ENCODE measurements at regions not wholly inside any gene's neighbourhood (a gene's known extent, or its start where the extent isn't known, plus 50 kb on each side); places are given as distances from the start of the nearest gene placed in this dataset.

DNA sequence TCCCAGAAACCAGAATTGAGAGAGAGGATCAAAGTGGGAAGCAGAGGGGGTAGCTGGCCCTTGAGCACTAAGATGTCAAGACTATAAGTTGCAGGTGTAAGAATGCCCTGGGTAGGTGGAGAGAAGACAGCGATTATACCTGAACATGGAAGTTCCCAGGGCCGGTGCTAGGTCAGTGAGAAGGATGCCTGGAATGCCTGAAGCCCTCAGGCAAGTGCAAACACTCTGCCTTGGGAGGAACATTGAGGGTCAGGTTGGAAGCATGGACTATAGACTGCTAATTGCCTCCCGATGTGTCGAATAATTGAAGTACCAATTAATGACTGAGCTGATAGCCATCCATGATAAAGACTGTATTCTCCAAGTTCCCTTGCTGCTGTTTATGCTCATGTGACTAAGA, 185.5 kb downstream of the DMRT2 start:
- no peak overlapping the region for H3K27ac ChIP-seq (ENCODE audit: low read depth)
- no peak overlapping the region for H3K4me3 Mint-ChIP-seq
- H3K9me3 Mint-ChIP-seq = peaks cover 8% of the 10 kb centered on the region; the same call in 1 of the 3 replicates
- no peaks in the 10 kb centered on the region for H3K36me3 ChIP-seq (ENCODE audit: insufficient read depth)
- H3K27me3 ChIP-seq (ENCODE audit: insufficient read depth) = no peaks in the 10 kb centered on the region
- ATAC-seq (peak; percentile 41; the same call in 2 of the 3 replicates), DNase-seq (ENCODE audit: low spot score) (no peak)
- H3K36me3 Mint-ChIP-seq (ENCODE audit: low read depth) = peaks cover 4% of the 10 kb centered on the region; the same call in 1 of the 3 replicates
- H3K4me3 ChIP-seq = no peak overlapping the region
- no peaks in the 10 kb centered on the region for H3K79me2 ChIP-seq (replicated peaks; ENCODE audit: insufficient read depth)
- H3K4me1 ChIP-seq (ENCODE audit: insufficient read depth) = no peaks in the 10 kb centered on the region
- H3F3A ChIP-seq (replicated peaks; ENCODE audit: low read depth) = no peaks in the 10 kb centered on the region
- H3K27me3 Mint-ChIP-seq (ENCODE audit: insufficient read depth, low read depth, poor library complexity) = peaks cover 5% of the 10 kb centered on the region
- H4K20me1 ChIP-seq (replicated peaks; ENCODE audit: insufficient read depth) = 0 out of 2 replicates have a peak, but pooled peaks cover 3% of the 10 kb centered on the region
- H3K4me1 Mint-ChIP-seq = no peaks in the 10 kb centered on the region; the same call in 2 of the 3 replicates
- no peak overlapping the region for H3K27ac Mint-ChIP-seq
- H3K4me2 ChIP-seq = no peak overlapping the region
- 0 out of 2 replicates have a peak, but pooled peaks cover 3% of the 10 kb centered on the region for H3K9me2 ChIP-seq (ENCODE audit: insufficient read depth)
- no peak overlapping the region for H2AFZ ChIP-seq
- TF ChIP-seq POLR2AphosphoS5 (IDR thresholded peaks at IDR 0.05; ENCODE audit: low read depth) (no peak), CTCF (conservative IDR thresholded peaks at IDR 0.05; ENCODE audit: low read depth in 2 of 2) (no peak), EZH2 (IDR thresholded peaks at IDR 0.05; ENCODE audit: low read depth, unreplicated experiment) (no peak), ZNF331 (CRISPR knock-in tag; IDR thresholded peaks at IDR 0.05; ENCODE audit: low read depth) (no peak), ETS1 (IDR thresholded peaks at IDR 0.05) (no peak)
- TF ChIP-seq, protein P1, sequence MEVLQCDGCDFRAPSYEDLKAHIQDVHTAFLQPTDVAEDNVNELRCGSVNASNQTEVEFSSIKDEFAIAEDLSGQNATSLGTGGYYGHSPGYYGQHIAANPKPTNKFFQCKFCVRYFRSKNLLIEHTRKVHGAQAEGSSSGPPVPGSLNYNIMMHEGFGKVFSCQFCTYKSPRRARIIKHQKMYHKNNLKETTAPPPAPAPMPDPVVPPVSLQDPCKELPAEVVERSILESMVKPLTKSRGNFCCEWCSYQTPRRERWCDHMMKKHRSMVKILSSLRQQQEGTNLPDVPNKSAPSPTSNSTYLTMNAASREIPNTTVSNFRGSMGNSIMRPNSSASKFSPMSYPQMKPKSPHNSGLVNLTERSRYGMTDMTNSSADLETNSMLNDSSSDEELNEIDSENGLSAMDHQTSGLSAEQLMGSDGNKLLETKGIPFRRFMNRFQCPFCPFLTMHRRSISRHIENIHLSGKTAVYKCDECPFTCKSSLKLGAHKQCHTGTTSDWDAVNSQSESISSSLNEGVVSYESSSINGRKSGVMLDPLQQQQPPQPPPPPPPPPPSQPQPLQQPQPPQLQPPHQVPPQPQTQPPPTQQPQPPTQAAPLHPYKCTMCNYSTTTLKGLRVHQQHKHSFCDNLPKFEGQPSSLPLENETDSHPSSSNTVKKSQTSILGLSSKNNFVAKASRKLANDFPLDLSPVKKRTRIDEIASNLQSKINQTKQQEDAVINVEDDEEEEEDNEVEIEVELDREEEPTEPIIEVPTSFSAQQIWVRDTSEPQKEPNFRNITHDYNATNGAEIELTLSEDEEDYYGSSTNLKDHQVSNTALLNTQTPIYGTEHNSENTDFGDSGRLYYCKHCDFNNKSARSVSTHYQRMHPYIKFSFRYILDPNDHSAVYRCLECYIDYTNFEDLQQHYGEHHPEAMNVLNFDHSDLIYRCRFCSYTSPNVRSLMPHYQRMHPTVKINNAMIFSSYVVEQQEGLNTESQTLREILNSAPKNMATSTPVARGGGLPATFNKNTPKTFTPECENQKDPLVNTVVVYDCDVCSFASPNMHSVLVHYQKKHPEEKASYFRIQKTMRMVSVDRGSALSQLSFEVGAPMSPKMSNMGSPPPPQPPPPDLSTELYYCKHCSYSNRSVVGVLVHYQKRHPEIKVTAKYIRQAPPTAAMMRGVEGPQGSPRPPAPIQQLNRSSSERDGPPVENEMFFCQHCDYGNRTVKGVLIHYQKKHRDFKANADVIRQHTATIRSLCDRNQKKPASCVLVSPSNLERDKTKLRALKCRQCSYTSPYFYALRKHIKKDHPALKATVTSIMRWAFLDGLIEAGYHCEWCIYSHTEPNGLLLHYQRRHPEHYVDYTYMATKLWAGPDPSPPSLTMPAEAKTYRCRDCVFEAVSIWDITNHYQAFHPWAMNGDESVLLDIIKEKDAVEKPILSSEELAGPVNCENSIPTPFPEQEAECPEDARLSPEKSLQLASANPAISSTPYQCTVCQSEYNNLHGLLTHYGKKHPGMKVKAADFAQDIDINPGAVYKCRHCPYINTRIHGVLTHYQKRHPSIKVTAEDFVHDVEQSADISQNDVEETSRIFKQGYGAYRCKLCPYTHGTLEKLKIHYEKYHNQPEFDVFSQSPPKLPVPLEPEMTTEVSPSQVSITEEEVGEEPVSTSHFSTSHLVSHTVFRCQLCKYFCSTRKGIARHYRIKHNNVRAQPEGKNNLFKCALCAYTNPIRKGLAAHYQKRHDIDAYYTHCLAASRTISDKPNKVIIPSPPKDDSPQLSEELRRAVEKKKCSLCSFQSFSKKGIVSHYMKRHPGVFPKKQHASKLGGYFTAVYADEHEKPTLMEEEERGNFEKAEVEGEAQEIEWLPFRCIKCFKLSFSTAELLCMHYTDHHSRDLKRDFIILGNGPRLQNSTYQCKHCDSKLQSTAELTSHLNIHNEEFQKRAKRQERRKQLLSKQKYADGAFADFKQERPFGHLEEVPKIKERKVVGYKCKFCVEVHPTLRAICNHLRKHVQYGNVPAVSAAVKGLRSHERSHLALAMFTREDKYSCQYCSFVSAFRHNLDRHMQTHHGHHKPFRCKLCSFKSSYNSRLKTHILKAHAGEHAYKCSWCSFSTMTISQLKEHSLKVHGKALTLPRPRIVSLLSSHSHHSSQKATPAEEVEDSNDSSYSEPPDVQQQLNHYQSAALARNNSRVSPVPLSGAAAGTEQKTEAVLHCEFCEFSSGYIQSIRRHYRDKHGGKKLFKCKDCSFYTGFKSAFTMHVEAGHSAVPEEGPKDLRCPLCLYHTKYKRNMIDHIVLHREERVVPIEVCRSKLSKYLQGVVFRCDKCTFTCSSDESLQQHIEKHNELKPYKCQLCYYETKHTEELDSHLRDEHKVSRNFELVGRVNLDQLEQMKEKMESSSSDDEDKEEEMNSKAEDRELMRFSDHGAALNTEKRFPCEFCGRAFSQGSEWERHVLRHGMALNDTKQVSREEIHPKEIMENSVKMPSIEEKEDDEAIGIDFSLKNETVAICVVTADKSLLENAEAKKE (CRISPR knock-in tag; IDR thresholded peaks at IDR 0.05) = no peak
- TF ChIP-seq, protein P2, sequence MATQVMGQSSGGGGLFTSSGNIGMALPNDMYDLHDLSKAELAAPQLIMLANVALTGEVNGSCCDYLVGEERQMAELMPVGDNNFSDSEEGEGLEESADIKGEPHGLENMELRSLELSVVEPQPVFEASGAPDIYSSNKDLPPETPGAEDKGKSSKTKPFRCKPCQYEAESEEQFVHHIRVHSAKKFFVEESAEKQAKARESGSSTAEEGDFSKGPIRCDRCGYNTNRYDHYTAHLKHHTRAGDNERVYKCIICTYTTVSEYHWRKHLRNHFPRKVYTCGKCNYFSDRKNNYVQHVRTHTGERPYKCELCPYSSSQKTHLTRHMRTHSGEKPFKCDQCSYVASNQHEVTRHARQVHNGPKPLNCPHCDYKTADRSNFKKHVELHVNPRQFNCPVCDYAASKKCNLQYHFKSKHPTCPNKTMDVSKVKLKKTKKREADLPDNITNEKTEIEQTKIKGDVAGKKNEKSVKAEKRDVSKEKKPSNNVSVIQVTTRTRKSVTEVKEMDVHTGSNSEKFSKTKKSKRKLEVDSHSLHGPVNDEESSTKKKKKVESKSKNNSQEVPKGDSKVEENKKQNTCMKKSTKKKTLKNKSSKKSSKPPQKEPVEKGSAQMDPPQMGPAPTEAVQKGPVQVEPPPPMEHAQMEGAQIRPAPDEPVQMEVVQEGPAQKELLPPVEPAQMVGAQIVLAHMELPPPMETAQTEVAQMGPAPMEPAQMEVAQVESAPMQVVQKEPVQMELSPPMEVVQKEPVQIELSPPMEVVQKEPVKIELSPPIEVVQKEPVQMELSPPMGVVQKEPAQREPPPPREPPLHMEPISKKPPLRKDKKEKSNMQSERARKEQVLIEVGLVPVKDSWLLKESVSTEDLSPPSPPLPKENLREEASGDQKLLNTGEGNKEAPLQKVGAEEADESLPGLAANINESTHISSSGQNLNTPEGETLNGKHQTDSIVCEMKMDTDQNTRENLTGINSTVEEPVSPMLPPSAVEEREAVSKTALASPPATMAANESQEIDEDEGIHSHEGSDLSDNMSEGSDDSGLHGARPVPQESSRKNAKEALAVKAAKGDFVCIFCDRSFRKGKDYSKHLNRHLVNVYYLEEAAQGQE (IDR thresholded peaks at IDR 0.05; ENCODE audit: unreplicated experiment) = no peak

Measured in GM23338 (cell line).